HG03045 (cell line): ENCODE measurements at regions not wholly inside any gene's neighbourhood (a gene's known extent, or its start where the extent isn't known, plus 50 kb on each side); places are given as distances from the start of the nearest gene placed in this dataset.
A peak's percentile ranks its signal among the peaks of the same experiment; 100 is the strongest.
"Not testable (repeated sequence)": the region's sequence is repeated elsewhere in the genome, so short reads cannot be mapped to it uniquely, and the experiment has no call there.

Source experiments
- ATAC-seq: cut with Tn5 transposase; IDR thresholded peaks from one replicate; pipeline ENCODE4 v1.9.1; 2021; ENCODE audit warnings: mild to moderate bottlenecking, moderate library complexity; ENCODE audit not compliant: unreplicated experiment

GRCh38 chr3:87109465-87109864 is 117.6 kb upstream of the CHMP2B start:
- ATAC-seq = no peak

GRCh38 chr3:87101861-87102625 is 111.1 kb upstream of the VGLL3 start:
- ATAC-seq = no peak

GRCh38 chr3:87097733-87098132 is 106.8 kb upstream of the VGLL3 start:
- not testable (repeated sequence) for ATAC-seq

GRCh38 chr3:87090631-87091030 is 99.7 kb upstream of the VGLL3 start:
- no peak for ATAC-seq

- peak; percentile 69 for ATAC-seq
Measured at GRCh38 chr3:87088993-87089841, 98.3 kb upstream of the VGLL3 start.

- peak; percentile 27 for ATAC-seq
Measured at GRCh38 chr3:87088430-87088992, 97.6 kb upstream of the VGLL3 start.

- no peak for ATAC-seq
Measured at GRCh38 chr3:87084868-87085267, 93.9 kb upstream of the VGLL3 start.

- peak; percentile 74 for ATAC-seq
Measured at GRCh38 chr3:87082796-87083440, 92.0 kb upstream of the VGLL3 start.

- ATAC-seq = no peak
Measured at GRCh38 chr3:87077355-87077754, 86.4 kb upstream of the VGLL3 start.

GRCh38 chr3:87076946-87077345 is 86.0 kb upstream of the VGLL3 start:
- no peak for ATAC-seq

- no peak for ATAC-seq
Measured at GRCh38 chr3:87073496-87074145, 82.7 kb upstream of the VGLL3 start.

GRCh38 chr3:87072446-87072845 is 81.5 kb upstream of the VGLL3 start:
- ATAC-seq = no peak

GRCh38 chr3:87069971-87070370 is 79.0 kb upstream of the VGLL3 start:
- ATAC-seq = no peak

- ATAC-seq = no peak
Measured at GRCh38 chr3:87069021-87069420, 78.1 kb upstream of the VGLL3 start.

GRCh38 chr3:87062685-87063084 is 71.7 kb upstream of the VGLL3 start:
- ATAC-seq = no peak

- no peak for ATAC-seq
Measured at GRCh38 chr3:87057474-87057873, 66.5 kb upstream of the VGLL3 start.

- no peak for ATAC-seq
Measured at GRCh38 chr3:87053553-87053952, 62.6 kb upstream of the VGLL3 start.

GRCh38 chr3:87052499-87053260 is 61.7 kb upstream of the VGLL3 start:
- ATAC-seq = no peak

- no peak for ATAC-seq
Measured at GRCh38 chr3:87047852-87048251, 56.9 kb upstream of the VGLL3 start.

GRCh38 chr3:87046241-87046640 is 55.3 kb upstream of the VGLL3 start:
- ATAC-seq = no peak
